ENCODE measurements at regions not wholly inside any gene's neighbourhood (a gene's known extent, or its start where the extent isn't known, plus 50 kb on each side); places are given as distances from the start of the nearest gene placed in this dataset.

GRCh38 chr1:69228501-69228900 is 339.2 kb upstream of the LRRC7 start:
- intact Hi-C loops (cut with micrococcal nuclease): no loop called here
- DNase-seq: no peak
- no peaks in the 10 kb centered on the region for H3K9me3 Mint-ChIP-seq

DNA sequence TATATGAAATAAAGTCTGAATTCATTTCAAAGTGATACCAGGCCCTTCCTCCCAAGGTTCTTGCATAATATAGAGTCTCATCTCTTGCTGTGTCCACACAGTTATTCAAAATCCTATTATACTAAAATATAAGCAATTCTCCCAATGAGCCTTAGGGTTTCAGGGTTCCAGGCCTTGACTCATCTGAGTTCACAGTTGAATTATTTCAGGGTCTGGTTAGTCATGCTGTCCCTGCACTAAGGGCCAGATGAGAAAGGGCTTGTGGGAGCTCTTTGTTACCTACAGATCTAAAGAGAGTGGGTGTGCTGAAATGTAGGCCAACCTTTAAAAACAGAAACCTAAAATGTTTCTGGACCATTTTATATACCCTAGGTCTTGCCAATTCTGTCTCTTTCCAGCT is 337.5 kb upstream of the LRRC7 start:
- no peaks in the 10 kb centered on the region for H3K27me3 Mint-ChIP-seq
- H3K27ac Mint-ChIP-seq: no peak overlapping the region
- no peaks in the 10 kb centered on the region for H3K4me1 Mint-ChIP-seq
- no peaks in the 10 kb centered on the region for H3K9me3 Mint-ChIP-seq
- no peak for DNase-seq
- H3K36me3 Mint-ChIP-seq (ENCODE audit: low read depth): no peaks in the 10 kb centered on the region
- intact Hi-C loops (cut with micrococcal nuclease): no loop called here
- H3K4me3 Mint-ChIP-seq: no peak overlapping the region

More at GRCh38 chr1:69228501-69228900, 339.2 kb upstream of the LRRC7 start:
- no peaks in the 10 kb centered on the region for H3K27me3 Mint-ChIP-seq
- H3K4me1 Mint-ChIP-seq: no peaks in the 10 kb centered on the region
- no peak overlapping the region for H3K27ac Mint-ChIP-seq
- H3K4me3 Mint-ChIP-seq: no peak overlapping the region
- H3K36me3 Mint-ChIP-seq (ENCODE audit: low read depth): no peaks in the 10 kb centered on the region

DNA sequence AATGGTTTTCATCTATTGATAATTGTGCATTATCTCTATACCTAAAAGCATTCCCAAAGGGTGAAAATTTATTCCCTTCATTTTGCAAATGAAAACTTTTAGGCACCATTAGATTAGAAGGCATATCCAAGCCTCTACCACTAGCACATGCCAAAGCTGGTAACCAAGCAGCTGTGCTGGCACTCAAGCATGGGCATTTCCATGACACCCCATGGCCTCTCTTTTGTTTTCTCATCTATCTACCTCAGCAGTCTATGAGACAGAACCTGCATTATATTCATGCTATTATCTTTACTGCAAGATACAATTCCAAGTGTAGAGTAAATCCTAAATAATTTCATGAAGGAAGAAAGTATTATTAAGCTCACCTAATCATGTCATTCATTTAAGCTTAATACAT is 334.3 kb upstream of the LRRC7 start:
- no peak overlapping the region for H3K27ac Mint-ChIP-seq
- intact Hi-C loops (cut with micrococcal nuclease): no loop called here

DNA sequence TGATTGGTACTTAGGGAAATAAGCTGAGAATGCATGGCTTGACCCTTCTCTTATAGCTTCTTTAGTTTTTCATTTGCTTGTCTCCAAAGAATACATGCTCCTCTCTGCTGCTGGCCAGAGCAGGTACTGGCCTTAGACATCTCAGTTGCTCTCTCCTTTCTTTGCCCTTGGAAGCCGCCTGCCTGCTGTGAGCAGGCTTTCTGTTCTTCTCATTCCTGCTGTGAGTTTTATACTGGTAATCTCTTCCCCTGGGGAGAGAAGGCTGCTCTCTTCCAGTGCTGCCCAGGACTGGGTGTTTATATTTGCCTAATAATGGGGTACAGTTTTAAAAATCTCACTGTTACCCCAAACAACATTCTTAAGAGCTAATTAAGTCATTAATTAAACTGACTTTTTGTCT is 323.5 kb upstream of the LRRC7 start:
- no peak for DNase-seq
- Mint-ChIP-seq H3K4me3 (no peak overlapping the region), H3K27me3 (no peaks in the 10 kb centered on the region), H3K4me1 (no peaks in the 10 kb centered on the region), H3K9me3 (no peaks in the 10 kb centered on the region), H3K36me3 (ENCODE audit: low read depth) (no peaks in the 10 kb centered on the region), H3K27ac (no peak overlapping the region)
- intact Hi-C loops (cut with micrococcal nuclease): no loop called here

More for the DNA sequence above, 334.3 kb upstream of the LRRC7 start:
- Mint-ChIP-seq H3K4me1 (no peaks in the 10 kb centered on the region), H3K27me3 (no peaks in the 10 kb centered on the region), H3K9me3 (no peaks in the 10 kb centered on the region), H3K36me3 (ENCODE audit: low read depth) (no peaks in the 10 kb centered on the region), H3K4me3 (no peak overlapping the region)
- DNase-seq: no peak

DNA sequence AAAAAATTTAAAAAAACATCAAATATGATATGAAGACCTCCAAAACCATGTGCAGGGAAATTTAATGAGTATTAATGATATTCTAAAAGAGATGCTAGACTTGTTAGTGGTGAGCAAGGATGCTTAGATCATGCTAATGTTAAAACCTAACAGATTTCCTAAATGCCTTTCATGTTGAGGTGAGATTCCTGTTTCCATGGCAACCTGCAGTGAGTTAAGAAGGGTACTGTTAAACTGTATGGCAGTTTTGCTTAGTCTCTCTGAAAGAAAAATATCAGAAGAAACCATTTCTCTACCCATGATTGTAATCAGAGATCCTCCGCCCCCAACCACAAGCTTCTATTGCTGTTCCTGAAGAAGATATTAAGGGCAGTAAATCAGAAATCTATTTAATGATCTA is 321.6 kb upstream of the LRRC7 start:
- intact Hi-C loops (cut with micrococcal nuclease): no loop called here
- H3K4me1 Mint-ChIP-seq: no peaks in the 10 kb centered on the region

GRCh38 chr1:69246710-69247109 is 321.0 kb upstream of the LRRC7 start:
- no peak overlapping the region for H3K4me3 Mint-ChIP-seq
- intact Hi-C loops (cut with micrococcal nuclease): no loop called here
- H3K4me1 Mint-ChIP-seq: no peaks in the 10 kb centered on the region
- H3K9me3 Mint-ChIP-seq: no peaks in the 10 kb centered on the region
- H3K36me3 Mint-ChIP-seq (ENCODE audit: low read depth): no peaks in the 10 kb centered on the region
- no peak overlapping the region for H3K27ac Mint-ChIP-seq
- H3K27me3 Mint-ChIP-seq: no peaks in the 10 kb centered on the region
- no peak for DNase-seq

More for the DNA sequence above, 321.6 kb upstream of the LRRC7 start:
- no peaks in the 10 kb centered on the region for H3K27me3 Mint-ChIP-seq
- no peaks in the 10 kb centered on the region for H3K9me3 Mint-ChIP-seq
- no peaks in the 10 kb centered on the region for H3K36me3 Mint-ChIP-seq (ENCODE audit: low read depth)
- H3K27ac Mint-ChIP-seq: no peak overlapping the region
- no peak overlapping the region for H3K4me3 Mint-ChIP-seq
- no peak for DNase-seq

DNA sequence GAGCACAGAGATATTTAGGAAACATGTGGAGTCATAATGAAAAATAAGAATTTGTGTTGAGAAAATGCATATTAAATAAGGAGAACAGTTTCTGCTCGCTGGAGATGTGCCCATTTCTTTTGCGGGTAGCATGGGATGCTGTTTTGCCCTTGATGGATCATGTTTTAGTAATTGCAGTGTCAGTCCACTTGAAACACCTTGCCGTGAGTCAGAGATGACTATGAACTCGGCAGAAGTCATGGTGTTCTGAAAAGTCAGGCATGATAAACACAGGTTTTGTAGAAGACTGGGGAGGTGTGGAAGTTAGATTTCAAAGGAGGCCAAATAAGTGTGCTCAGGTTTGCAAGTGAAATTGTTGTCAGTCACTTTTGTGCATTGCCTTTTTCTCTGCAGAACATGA is 315.0 kb upstream of the LRRC7 start:
- Mint-ChIP-seq H3K27ac (no peak overlapping the region), H3K36me3 (ENCODE audit: low read depth) (no peaks in the 10 kb centered on the region), H3K4me3 (no peak overlapping the region), H3K4me1 (no peaks in the 10 kb centered on the region), H3K27me3 (no peaks in the 10 kb centered on the region), H3K9me3 (no peaks in the 10 kb centered on the region)
- no peak for DNase-seq
- intact Hi-C loops (cut with micrococcal nuclease): no loop called here

DNA sequence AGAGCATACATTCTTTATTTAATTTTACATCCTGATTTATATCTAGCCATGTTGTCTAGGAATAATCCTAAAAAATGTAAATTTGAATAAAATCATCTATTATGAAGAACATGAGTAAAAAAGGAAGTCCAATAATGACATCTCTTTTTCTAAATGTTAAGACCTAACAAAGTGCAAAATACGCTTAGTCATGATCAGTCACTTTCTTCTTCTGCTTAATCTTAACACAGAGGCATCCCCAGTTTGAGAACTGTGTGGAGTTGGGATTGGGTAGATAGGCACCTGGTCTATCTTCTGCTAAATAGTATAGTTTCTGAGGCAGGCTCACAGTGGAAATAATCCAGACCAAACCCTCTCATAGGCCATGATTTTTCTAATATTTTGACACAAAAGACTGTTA is 311.7 kb upstream of the LRRC7 start:
- Mint-ChIP-seq H3K36me3 (ENCODE audit: low read depth) (no peaks in the 10 kb centered on the region), H3K4me3 (no peak overlapping the region), H3K9me3 (no peaks in the 10 kb centered on the region), H3K4me1 (no peaks in the 10 kb centered on the region), H3K27ac (no peak overlapping the region), H3K27me3 (no peaks in the 10 kb centered on the region)
- intact Hi-C loops (cut with micrococcal nuclease): no loop called here
- no peak for DNase-seq

DNA sequence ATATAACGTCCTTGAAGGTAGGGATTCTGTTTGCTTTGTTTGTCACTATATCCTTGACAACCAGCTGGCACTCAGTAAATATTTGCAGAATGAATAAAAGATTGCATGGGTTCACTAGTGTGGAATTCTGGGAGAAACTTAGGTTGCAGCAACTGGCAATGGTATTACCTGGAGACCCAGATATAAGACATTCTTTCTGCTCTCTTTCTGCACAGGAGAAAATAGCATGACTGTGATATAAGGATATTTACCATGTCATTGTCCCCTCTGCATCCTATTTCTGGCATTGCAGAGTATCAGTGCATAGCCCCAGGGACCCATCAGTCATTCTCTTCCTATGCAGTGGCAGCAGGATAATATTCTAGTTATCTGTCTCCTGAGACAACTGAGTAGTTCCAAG is 308.9 kb upstream of the LRRC7 start:
- Mint-ChIP-seq H3K4me1 (no peaks in the 10 kb centered on the region), H3K27ac (no peak overlapping the region), H3K27me3 (no peaks in the 10 kb centered on the region), H3K9me3 (no peaks in the 10 kb centered on the region), H3K36me3 (ENCODE audit: low read depth) (no peaks in the 10 kb centered on the region), H3K4me3 (no peak overlapping the region)
- DNase-seq: no peak
- intact Hi-C loops (cut with micrococcal nuclease): no loop called here

GRCh38 chr1:69263921-69264391 is 303.8 kb upstream of the LRRC7 start:
- Mint-ChIP-seq H3K36me3 (ENCODE audit: low read depth) (no peaks in the 10 kb centered on the region), H3K4me1 (no peaks in the 10 kb centered on the region), H3K9me3 (no peaks in the 10 kb centered on the region), H3K4me3 (no peak overlapping the region), H3K27ac (no peak overlapping the region), H3K27me3 (no peaks in the 10 kb centered on the region)
- no peak for DNase-seq
- intact Hi-C loops (cut with micrococcal nuclease): no loop called here

DNA sequence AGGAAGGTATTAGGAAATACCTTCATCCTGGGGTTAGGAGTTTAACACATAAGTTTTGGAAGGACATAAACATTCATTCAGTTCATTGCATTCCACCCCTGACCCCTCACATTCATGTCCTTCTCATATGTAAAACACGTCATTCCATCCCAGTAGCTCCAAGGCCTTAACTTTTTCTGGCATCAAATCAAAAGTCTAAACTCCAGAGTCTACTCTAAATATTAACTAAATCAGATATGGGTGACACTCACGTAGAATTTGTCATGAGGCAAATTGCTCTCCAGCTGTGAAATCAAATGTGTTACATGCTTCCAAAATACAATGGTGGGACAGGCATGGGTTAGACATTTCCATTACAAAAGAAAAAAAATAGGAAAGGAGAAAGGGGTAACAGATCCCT is 298.2 kb upstream of the LRRC7 start:
- H3K9me3 Mint-ChIP-seq: no peaks in the 10 kb centered on the region
- no peak for DNase-seq
- no peaks in the 10 kb centered on the region for H3K4me1 Mint-ChIP-seq
- H3K27ac Mint-ChIP-seq: no peak overlapping the region
- no peak overlapping the region for H3K4me3 Mint-ChIP-seq
- intact Hi-C loops (cut with micrococcal nuclease): no loop called here
- no peaks in the 10 kb centered on the region for H3K27me3 Mint-ChIP-seq
- H3K36me3 Mint-ChIP-seq (ENCODE audit: low read depth): no peaks in the 10 kb centered on the region

GRCh38 chr1:69271587-69272125 is 296.1 kb upstream of the LRRC7 start:
- no peaks in the 10 kb centered on the region for H3K27me3 Mint-ChIP-seq
- no peak overlapping the region for H3K4me3 Mint-ChIP-seq
- H3K9me3 Mint-ChIP-seq: no peaks in the 10 kb centered on the region

DNA sequence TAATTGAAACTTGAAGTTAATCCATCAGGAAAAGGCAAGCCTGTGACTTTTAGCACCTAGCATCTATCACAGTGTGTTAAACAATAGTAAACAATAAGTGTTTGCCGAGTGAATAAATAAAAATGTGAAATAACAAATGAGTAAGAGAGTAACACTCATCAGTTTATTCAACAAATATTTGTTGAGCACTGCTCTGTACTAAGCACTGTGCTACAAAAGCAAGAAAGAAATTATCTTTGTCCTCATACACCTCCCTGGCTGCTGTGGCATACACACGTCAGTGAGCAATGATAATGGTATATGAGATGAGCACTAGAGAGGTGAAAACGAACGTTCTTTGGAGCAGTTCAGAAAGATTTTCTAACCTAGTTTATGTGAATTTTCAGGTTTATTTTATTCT is 295.0 kb upstream of the LRRC7 start:
- no peaks in the 10 kb centered on the region for H3K27me3 Mint-ChIP-seq
- no peak overlapping the region for H3K4me3 Mint-ChIP-seq
- H3K4me1 Mint-ChIP-seq: no peaks in the 10 kb centered on the region
- intact Hi-C loops (cut with micrococcal nuclease): no loop called here
- no peaks in the 10 kb centered on the region for H3K36me3 Mint-ChIP-seq (ENCODE audit: low read depth)
- H3K27ac Mint-ChIP-seq: no peak overlapping the region
- no peaks in the 10 kb centered on the region for H3K9me3 Mint-ChIP-seq
- DNase-seq: no peak

More at GRCh38 chr1:69271587-69272125, 296.1 kb upstream of the LRRC7 start:
- Mint-ChIP-seq H3K4me1 (no peaks in the 10 kb centered on the region), H3K36me3 (ENCODE audit: low read depth) (no peaks in the 10 kb centered on the region), H3K27ac (no peak overlapping the region)
- intact Hi-C loops (cut with micrococcal nuclease): no loop called here
- DNase-seq: no peak

GRCh38 chr1:69278923-69279322 is 288.8 kb upstream of the LRRC7 start:
- Mint-ChIP-seq H3K9me3 (no peaks in the 10 kb centered on the region), H3K27ac (no peak overlapping the region), H3K27me3 (no peaks in the 10 kb centered on the region), H3K4me3 (no peak overlapping the region), H3K4me1 (no peaks in the 10 kb centered on the region), H3K36me3 (ENCODE audit: low read depth) (no peaks in the 10 kb centered on the region)
- no peak for DNase-seq
- intact Hi-C loops (cut with micrococcal nuclease): no loop called here

- intact Hi-C loops (cut with micrococcal nuclease): no loop called here
- H3K4me1 Mint-ChIP-seq: no peaks in the 10 kb centered on the region
- no peaks in the 10 kb centered on the region for H3K36me3 Mint-ChIP-seq (ENCODE audit: low read depth)
- no peaks in the 10 kb centered on the region for H3K9me3 Mint-ChIP-seq
- H3K27ac Mint-ChIP-seq: no peak overlapping the region
- no peaks in the 10 kb centered on the region for H3K27me3 Mint-ChIP-seq
- H3K4me3 Mint-ChIP-seq: no peak overlapping the region
- no peak for DNase-seq
Observed at GRCh38 chr1:69283516-69283915, 284.2 kb upstream of the LRRC7 start.
